MCF 10A (cell line): ENCODE measurements at regions not wholly inside any gene's neighbourhood (a gene's known extent, or its start where the extent isn't known, plus 50 kb on each side); places are given as distances from the start of the nearest gene placed in this dataset.
"Not testable (repeated sequence)": the region's sequence is repeated elsewhere in the genome, so short reads cannot be mapped to it uniquely, and the experiment has no call there.

Experiments
- BruUV-seq: library from RNA; stranded (reverse); fragments of 400-500 nt; replicated peaks from 2 replicates; lab custom pipeline; 2021; lab: Mats Ljungman, UMichigan
- CTCF ChIA-PET: fragments of 300-600 bp; sonication (Branson Sonifier 250); formaldehyde crosslinking; extraction: SDS; loops from one replicate; lab custom pipeline; 2021; ENCODE audit warnings: antibody characterized with exemption, inconsistent platforms; lab: Yijun Ruan, JAX
- POLR2A ChIA-PET: fragments of 300-600, 350-650 bp; sonication (Branson Sonifier 250); formaldehyde crosslinking; extraction: SDS; loops from one replicate; lab custom pipeline; 2020; ENCODE audit warnings: antibody characterized with exemption, inconsistent platforms; lab: Yijun Ruan, JAX
- DNase-seq: peaks from one replicate; pipeline ENCODE4 v3.0.0-alpha.2; 2018; ENCODE audit not compliant: unreplicated experiment
- H3K27ac Mint-ChIP-seq: one replicate; pipeline ENCODE4 v1.8.0; 2022; ENCODE audit warnings: mild to moderate bottlenecking, low read depth, mixed read lengths; ENCODE audit not compliant: unreplicated experiment
- H3K27me3 Mint-ChIP-seq: one replicate; pipeline ENCODE4 v1.8.0; 2022; ENCODE audit warnings: mixed read lengths; ENCODE audit not compliant: insufficient read depth, unreplicated experiment
- H3K36me3 Mint-ChIP-seq: one replicate; pipeline ENCODE4 v1.8.0; 2022; ENCODE audit warnings: mild to moderate bottlenecking, moderate library complexity, mixed read lengths; ENCODE audit not compliant: insufficient read depth, unreplicated experiment
- H3K4me1 Mint-ChIP-seq: one replicate; pipeline ENCODE4 v1.8.0; 2022; ENCODE audit warnings: mixed read lengths; ENCODE audit not compliant: insufficient read depth, unreplicated experiment
- H3K4me3 Mint-ChIP-seq: one replicate; pipeline ENCODE4 v1.8.0; 2022; ENCODE audit warnings: mild to moderate bottlenecking, moderate library complexity, mixed read lengths; ENCODE audit not compliant: unreplicated experiment
- H3K9me3 Mint-ChIP-seq: one replicate; pipeline ENCODE4 v1.8.0; 2022; ENCODE audit warnings: mixed read lengths; ENCODE audit not compliant: unreplicated experiment
- intact Hi-C: fragments of 100-400 bp; cut with micrococcal nuclease; formaldehyde crosslinking; loops from 2 replicates; pipeline ENCODE4 v1.14.1; 2022
- TF ChIP-seq, protein P1 (sequence below): fragments of 200-600 bp; IDR thresholded peaks from one replicate; pipeline ENCODE4 v1.8.0; 2022; ENCODE audit warnings: antibody characterized with exemption, mild to moderate bottlenecking; ENCODE audit not compliant: unreplicated experiment

DNA sequence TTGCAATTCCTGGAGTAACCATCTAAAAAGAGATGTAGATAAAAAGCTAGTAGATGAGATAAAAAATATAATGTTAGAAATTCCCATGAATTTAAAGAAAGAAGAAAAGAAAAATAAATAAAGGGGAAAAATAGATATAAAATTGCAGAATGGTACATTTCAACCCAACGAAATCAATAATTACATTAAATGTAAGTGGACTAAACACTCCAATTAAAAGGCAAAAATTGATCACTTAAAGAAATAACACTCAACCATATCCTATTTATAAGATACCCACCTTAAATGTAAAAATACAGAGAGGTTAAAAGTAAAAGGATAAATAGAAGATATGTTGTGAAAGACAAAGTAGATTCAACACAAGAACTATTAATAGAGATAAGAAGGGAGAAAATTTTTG lies 150.5 kb upstream of the GRIK3 start:
- Mint-ChIP-seq H3K4me3 (no peak overlapping the region), H3K36me3 (no peaks in the 10 kb centered on the region), H3K27ac (no peak overlapping the region), H3K4me1 (no peaks in the 10 kb centered on the region), H3K27me3 (no peaks in the 10 kb centered on the region), H3K9me3 (no peaks in the 10 kb centered on the region)
- TF ChIP-seq, protein P1, sequence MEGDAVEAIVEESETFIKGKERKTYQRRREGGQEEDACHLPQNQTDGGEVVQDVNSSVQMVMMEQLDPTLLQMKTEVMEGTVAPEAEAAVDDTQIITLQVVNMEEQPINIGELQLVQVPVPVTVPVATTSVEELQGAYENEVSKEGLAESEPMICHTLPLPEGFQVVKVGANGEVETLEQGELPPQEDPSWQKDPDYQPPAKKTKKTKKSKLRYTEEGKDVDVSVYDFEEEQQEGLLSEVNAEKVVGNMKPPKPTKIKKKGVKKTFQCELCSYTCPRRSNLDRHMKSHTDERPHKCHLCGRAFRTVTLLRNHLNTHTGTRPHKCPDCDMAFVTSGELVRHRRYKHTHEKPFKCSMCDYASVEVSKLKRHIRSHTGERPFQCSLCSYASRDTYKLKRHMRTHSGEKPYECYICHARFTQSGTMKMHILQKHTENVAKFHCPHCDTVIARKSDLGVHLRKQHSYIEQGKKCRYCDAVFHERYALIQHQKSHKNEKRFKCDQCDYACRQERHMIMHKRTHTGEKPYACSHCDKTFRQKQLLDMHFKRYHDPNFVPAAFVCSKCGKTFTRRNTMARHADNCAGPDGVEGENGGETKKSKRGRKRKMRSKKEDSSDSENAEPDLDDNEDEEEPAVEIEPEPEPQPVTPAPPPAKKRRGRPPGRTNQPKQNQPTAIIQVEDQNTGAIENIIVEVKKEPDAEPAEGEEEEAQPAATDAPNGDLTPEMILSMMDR, result no peak
- CTCF ChIA-PET, result no interaction called here
- DNase-seq, result no peak
- intact Hi-C loops, result no loop called here
- BruUV-seq, result no TSS peak
- POLR2A ChIA-PET, result interaction anchor here (0.6 kb wide), 1 partner anchor 1591 kb away, joined by 3 read pairs; no protein-coding TSS in a partner anchor

DNA sequence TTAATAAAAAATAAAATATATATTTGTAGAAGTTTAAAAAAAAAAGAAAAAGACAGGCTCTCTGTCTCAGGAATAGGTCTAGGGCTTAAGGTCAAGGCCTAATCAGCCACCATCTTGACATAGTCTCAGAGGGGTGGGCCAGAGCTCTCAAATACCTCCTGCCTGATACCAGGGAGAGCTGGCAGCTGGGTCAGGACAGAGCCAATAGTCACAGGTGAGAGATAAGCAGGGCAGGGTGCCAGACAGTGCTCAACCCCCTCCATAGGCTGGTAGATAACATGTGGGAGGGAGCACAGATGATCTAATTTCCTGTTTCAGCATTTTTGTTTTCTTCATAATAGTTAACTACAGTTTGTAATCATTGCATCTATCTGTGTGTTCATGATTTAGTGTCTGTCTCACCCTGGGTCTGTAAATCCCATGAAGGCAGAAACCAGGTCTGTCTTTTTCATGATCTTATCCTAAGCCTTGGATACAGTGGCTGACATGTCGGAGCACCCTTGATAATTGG lies 152.0 kb upstream of the GRIK3 start:
- peaks cover 12% of the 10 kb centered on the region for H3K27me3 Mint-ChIP-seq
- no TSS peak for BruUV-seq
- intact Hi-C loops, result no loop called here
- TF ChIP-seq, protein P1, result no peak
- H3K27ac Mint-ChIP-seq, result no peak overlapping the region
- ChIA-PET POLR2A (no interaction called here), CTCF (no interaction called here)
- no peaks in the 10 kb centered on the region for H3K36me3 Mint-ChIP-seq
- no peaks in the 10 kb centered on the region for H3K9me3 Mint-ChIP-seq
- DNase-seq, result no peak
- no peaks in the 10 kb centered on the region for H3K4me1 Mint-ChIP-seq
- no peak overlapping the region for H3K4me3 Mint-ChIP-seq

DNA sequence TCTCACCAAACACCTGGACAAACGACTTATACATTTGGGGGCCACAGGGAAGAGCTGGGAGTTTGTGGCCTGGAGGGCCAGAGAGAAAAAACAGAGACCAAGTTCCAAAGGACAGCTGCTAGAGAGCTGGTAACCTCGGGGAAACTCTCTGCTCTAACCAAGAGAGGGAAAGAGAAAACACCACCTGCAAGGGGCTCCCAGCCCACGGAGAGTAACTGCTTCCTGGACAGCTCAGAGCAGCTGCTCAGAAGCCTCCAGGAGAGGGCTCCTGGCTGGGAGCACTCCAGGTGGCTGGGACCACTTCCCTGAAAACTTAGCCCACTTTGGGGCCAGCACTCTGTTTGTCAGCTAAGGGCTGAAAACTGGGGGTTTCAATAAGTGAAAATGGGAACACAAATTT lies 154.8 kb upstream of the GRIK3 start:
- DNase-seq, result no peak
- ChIA-PET POLR2A (no interaction called here), CTCF (interaction anchor here (0.6 to 1.7 kb wide), 3 partner anchors 8 to 73 kb away, joined by 3 to 4 read pairs (median 3); no protein-coding TSS in a partner anchor)
- intact Hi-C loops, result no loop called here
- BruUV-seq, result no TSS peak
- H3K27ac Mint-ChIP-seq, result no peak overlapping the region
- no peaks in the 10 kb centered on the region for H3K4me1 Mint-ChIP-seq
- H3K36me3 Mint-ChIP-seq, result no peaks in the 10 kb centered on the region
- TF ChIP-seq, protein P1, result no peak
- peaks cover 16% of the 10 kb centered on the region for H3K27me3 Mint-ChIP-seq
- H3K9me3 Mint-ChIP-seq, result peaks cover 6% of the 10 kb centered on the region
- H3K4me3 Mint-ChIP-seq, result no peak overlapping the region

DNA sequence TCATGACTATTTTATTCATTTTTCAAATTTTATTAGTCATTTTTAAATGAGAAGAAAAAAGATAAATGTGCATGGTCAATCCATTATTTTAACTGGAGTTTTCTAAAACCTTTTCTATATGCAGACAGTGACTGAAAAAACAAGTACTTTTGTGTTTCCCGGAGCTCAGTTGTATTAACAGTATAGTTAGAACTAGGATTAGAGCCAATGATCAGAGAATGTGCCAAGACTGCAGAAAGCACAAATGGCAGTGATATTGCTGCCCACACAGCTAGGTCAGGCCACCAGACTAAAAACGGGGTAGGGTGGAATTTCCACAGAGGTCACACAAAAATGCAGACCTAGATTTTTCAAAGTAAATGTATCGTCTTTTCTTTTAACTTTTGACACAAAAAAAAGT lies 163.1 kb upstream of the GRIK3 start:
- peaks cover 22% of the 10 kb centered on the region for H3K9me3 Mint-ChIP-seq

DNA sequence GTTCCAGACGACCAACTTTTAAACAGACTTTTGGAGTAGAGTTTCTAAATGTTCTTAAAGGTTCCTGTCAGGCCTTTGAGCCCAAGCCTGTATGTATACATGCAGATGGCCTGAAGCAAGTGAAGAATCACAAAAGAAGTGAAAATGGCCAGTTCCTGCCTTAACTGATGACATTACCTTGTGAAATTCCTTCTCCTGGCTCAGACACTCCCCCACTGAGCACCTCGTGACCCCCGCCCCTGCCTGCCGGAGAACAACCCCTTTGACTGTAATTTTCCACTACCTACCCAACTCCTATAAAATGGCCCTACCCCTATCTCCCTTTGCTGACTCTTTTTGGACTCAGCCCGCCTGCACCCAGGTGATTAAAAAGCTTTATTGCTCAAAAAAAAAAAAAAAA lies 180.0 kb upstream of the GRIK3 start:
- H3K4me3 Mint-ChIP-seq, H3K27me3 Mint-ChIP-seq, BruUV-seq, H3K9me3 Mint-ChIP-seq, POLR2A ChIA-PET, DNase-seq, H3K36me3 Mint-ChIP-seq, H3K27ac Mint-ChIP-seq, intact Hi-C loops, H3K4me1 Mint-ChIP-seq: not testable (repeated sequence)
- CTCF ChIA-PET, result interaction anchor here (0.6 kb wide), 1 partner anchor 325 kb away, joined by 3 read pairs; no protein-coding TSS in a partner anchor

More for the DNA sequence above, 163.1 kb upstream of the GRIK3 start:
- no peak overlapping the region for H3K27ac Mint-ChIP-seq
- no peak for DNase-seq
- ChIA-PET CTCF (no interaction called here), POLR2A (no interaction called here)
- H3K4me1 Mint-ChIP-seq, result no peaks in the 10 kb centered on the region
- no TSS peak for BruUV-seq
- no peaks in the 10 kb centered on the region for H3K36me3 Mint-ChIP-seq
- H3K4me3 Mint-ChIP-seq, result no peak overlapping the region
- TF ChIP-seq, protein P1, result no peak
- peaks cover 12% of the 10 kb centered on the region for H3K27me3 Mint-ChIP-seq
- intact Hi-C loops, result no loop called here
